LNCaP clone FGC (cell line): ENCODE measurements at regions not wholly inside any gene's neighbourhood (a gene's known extent, or its start where the extent isn't known, plus 50 kb on each side); places are given as distances from the start of the nearest gene placed in this dataset.

Experiments used
- DNase-seq: peaks from one replicate; pipeline ENCODE4 v3.0.0-alpha.2; 2011; ENCODE audit warnings: low read depth
- H3K4me3 ChIP-seq: 2 replicates; pipeline ENCODE4 v1.5.1; 2011; ENCODE audit warnings: mild to moderate bottlenecking, low read depth, low read length, control low read depth
- CTCF ChIP-seq: IDR thresholded peaks from 2 replicates; pipeline ENCODE4 v1.5.1; 2012; ENCODE audit warnings: mild to moderate bottlenecking; ENCODE audit not compliant: control insufficient read depth, insufficient read depth; ENCODE audit errors: extremely low read depth

GRCh38 chr6:4692664-4693063 is 83.5 kb upstream of the CDYL start:
- H3K4me3 ChIP-seq: no peak overlapping the region
- no peak for TF ChIP-seq CTCF
- DNase-seq: no peak

GRCh38 chr6:4687989-4688947 is 87.9 kb upstream of the CDYL start:
- no peak overlapping the region for H3K4me3 ChIP-seq
- TF ChIP-seq CTCF: no peak
- no peak for DNase-seq

- H3K4me3 ChIP-seq: no peak overlapping the region
- DNase-seq: no peak
- no peak for TF ChIP-seq CTCF
Observed at GRCh38 chr6:4687656-4687988, 88.6 kb upstream of the CDYL start.

- no peak overlapping the region for H3K4me3 ChIP-seq
- TF ChIP-seq CTCF: no peak
- DNase-seq: no peak
Observed at GRCh38 chr6:4682431-4683097, 93.6 kb upstream of the CDYL start.

- no peak for DNase-seq
- no peak overlapping the region for H3K4me3 ChIP-seq
- no peak for TF ChIP-seq CTCF
Observed at GRCh38 chr6:4678506-4679300, 97.5 kb upstream of the CDYL start.

- no peak for DNase-seq
- no peak overlapping the region for H3K4me3 ChIP-seq
- TF ChIP-seq CTCF: no peak
Observed at GRCh38 chr6:4677751-4678065, 98.5 kb upstream of the CDYL start.
